Right lung (tissue), 2 donors: ENCODE measurements at regions not wholly inside any gene's neighbourhood (a gene's known extent, or its start where the extent isn't known, plus 50 kb on each side); places are given as distances from the start of the nearest gene placed in this dataset.
A peak's percentile ranks its signal among the peaks of the same experiment; 100 is the strongest.
"Not testable (repeated sequence)": the region's sequence is repeated elsewhere in the genome, so short reads cannot be mapped to it uniquely, and the experiment has no call there.

Source experiments
- DNase-seq, 2 donors: peaks; one replicate each; pipeline ENCODE4 v3.0.0-alpha.2; 2013

DNA sequence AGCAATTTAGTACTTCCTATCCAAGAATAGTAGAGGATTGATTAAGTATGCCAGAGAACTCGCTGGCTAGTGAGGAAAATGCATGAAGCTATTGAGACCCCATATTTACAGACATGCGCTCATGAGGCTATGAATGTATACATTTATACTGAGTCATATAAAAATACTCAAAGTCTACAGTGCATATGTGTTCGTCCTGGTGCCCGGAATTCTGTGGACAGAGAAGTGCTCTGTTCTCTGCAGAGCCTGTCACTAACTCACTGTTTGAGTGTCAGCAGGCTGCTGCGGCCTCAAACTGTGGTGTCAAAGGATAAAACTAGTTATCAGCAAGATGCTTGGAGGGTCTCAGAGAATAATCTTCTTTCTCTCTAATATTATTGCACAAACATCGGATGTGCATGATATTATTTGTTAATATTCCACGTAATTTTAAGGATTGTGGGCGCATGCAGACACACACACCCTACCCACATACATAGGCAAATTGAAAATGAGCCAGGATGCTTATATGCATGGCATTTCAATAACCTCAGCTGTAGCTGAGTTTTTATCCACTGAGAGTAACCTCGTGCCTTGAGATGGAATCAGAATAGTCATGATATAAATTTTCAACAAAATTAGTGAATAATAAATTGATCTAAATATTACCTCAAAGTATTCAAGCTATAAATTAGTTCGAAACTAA, 50.0 kb upstream of the TSC22D2 start:
- DNase-seq = no peak

DNA sequence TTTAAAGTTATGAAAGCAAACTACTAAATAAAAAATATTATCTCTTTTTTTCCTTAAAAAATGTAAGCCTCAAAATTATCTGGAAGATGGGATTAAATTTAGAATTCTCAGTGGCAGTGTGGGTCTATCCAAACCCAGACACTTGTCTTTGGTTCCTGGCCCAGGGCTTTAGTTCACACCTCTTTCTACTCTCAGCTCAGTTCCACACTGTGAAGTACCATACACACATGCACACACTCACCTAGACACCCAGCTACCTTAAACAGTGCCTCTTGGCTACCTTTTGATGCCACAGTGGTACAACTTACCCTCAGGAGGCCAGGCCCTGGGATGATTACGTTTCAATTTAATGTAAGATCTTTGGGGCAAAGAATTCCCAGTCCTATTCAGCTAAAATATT, 51.0 kb upstream of the TSC22D2 start:
- DNase-seq = no peak

DNA sequence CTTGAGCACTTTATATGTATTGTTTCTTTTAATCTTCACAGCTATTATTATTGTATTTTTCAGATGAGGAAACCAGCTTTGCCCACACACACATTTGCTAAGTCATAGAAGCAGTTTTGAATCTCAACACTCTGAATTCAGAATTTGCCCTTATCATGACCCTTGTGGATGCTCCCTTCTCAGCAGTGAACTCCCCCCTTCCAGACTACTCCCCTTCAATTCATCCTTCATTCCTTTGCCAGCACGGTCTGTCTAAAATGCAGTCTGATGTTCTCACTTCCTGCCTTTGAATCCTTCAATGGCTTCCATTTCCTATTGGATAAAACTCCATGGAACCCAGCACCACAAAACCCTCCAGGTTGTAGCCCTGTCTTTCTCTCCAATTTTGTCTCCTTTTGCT, 52.5 kb upstream of the TSC22D2 start:
- no peak for DNase-seq

DNA sequence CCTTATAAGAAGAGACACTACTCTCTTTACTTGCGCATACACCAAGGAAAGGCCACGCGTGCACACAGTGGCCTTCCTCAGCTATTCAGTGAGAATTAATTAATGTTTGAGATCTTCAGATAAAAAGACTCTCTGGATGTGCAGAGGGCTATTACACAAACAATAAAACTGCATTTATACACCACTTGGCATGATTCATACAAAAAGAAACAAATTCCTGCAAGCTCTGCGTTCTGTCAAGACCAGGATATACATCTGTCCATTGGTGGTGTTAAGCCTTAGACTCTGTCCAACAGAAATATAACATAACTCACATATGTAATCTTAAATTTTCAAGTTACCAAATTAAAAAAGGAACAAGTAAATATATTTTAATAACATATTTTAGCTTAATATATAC, 55.2 kb upstream of the TSC22D2 start:
- DNase-seq = no peak

DNA sequence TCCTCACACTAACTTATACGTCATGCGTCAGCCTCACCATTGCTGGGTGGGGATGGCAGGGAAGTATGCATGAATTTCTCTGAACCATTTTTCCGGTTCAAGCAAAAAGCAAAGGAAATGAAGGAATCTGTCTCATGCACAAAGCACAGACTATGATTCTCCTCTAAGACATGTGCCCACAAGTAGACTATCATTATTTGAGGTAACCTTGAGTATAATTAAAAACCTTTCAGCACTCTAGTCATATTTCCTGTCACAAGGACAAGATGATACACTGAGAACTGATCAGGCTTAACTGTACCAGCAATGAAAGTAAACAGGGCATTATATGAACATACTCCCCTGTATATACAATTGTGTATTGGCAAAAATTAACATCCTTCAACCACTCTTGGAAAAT, 56.7 kb upstream of the TSC22D2 start:
- DNase-seq = no peak

DNA sequence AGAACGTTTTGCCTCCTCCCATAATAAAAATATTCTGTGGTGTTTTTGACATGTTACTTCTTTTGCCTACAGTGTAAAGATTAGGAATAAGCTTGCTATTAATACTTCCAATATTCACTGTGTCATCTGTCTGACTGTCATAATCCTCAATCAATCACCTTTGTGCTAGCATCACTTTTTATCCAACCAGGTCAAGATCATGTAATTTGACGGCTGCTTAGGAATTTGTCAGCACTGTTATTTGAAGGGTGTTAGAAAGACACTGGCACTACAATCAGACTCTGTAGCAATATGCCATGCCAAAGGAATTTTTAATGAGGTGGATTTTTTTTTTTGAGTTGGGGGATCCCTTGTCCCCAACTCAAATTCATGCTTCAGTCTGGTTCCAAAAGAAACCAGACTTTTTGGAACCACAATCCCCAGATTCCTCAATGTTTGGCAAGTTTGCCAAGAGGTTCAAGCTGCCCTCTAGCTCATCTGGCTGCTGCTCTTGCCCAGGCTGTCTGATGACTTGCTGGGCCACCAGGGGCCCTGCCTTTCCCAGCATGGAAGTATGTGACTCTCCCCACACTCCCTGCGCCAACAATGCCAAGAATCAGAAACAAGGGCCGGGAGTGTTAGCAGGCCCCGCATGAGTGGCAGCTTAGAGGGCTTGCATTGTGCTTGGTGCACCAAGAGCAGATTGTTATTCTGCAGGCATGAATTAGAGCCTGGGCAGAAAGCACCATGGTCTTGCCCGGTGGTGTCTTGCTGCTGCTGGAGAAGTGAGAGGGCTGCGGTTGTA, 58.6 kb upstream of the TSC22D2 start:
- no peak for DNase-seq

DNA sequence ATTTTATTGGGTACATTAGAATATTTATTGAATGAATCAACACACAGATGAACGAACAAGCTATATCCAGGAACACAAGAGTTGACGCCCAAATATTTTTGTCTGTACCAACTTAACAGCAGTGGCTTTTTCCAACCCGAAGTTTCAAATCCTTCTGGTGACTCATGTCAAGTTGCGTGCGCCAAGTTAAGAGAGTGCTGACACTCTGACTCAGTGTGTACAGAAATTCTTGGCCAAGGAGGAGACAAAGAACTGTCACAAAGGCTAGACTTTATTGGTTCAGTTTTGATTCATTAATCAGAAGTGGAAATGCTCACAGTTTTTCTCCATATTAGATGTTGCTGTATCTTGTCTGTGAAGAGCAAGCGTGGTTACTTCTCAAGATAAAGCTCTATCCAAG, 59.6 kb upstream of the TSC22D2 start:
- DNase-seq = no peak

DNA sequence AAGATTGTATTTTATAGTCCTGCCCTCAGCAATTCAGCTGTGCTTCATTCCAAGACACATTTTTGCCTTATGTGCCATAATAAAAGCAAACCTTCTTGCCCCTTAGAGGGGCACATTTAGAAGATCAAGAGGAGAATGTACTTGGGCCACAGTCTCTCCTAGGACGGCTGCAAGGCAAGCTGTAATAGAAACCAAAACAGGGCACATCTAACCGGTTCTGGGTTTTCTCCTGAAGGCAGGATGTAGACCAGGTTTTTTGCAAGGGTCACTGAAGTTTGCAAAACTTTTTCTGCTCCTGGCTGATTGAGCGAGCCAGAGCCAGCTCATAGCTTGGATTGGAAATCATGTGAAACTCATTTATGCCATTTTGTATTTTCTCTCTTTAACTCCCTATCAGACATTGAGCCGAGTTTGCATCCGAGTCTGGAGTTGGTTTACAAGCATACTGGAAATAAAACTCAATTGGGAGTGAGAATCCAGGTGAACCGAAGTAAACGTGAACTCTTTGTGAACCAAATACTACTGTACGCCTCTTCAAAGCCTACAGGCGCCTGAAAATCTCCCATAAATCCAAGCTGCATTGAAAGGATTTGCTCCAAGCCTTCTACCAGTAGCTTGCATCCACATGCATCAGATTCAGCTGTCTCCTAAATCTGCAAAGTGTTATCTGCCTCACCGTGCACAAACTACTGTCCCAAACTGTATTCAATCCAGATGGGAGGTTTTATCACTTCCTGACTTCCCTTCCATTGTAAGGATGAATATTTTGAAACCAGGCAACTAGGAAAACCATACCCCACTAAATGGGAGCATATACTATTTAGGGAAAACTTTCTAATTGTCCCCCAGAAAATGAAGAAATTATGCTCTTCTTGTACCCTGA, 60.9 kb upstream of the TSC22D2 start:
- no peak for DNase-seq

DNA sequence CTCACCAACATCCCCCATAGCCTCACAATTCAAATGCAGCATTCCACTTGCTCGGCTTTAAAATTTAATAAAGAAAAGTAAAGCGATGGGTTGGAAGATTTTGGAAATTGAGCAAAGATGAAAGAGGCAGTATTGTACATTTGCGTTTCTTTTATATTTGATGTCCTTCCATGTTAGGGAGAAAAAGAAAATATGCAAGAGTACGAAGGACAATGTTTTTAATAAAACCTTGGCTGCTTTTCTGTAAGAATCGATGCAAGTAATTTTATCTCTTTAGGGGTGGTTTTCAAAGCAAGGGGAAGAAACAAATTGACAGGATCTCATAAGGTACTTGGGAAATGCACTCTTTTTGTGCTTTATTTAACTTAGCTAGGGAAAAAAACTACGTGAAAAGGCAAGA, 61.8 kb upstream of the TSC22D2 start:
- DNase-seq = no peak

DNA sequence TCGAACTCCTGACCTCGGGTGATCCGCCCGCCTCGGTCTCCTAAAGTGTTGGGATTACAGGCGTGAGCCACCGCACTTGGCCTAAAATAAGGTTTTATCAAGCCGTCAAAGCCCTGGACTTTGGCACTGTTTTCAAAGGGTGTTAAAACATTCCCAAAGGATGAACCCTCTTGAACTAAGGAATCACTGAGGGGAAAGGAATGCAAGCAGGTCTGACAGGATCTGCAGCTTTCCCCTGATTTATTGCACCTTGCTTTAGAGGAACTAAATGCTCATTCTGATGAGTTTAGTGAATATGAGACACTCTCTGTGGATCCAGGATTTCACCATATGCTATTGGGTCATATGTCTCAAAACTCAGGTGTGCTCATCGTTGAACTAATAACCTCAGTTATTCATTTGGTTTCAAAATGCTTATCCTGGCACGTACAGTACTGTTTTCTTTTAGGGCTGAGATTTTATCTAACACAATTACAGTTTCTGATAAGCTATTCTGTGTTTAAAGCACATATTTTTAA, 63.0 kb upstream of the TSC22D2 start:
- DNase-seq = no peak

DNA sequence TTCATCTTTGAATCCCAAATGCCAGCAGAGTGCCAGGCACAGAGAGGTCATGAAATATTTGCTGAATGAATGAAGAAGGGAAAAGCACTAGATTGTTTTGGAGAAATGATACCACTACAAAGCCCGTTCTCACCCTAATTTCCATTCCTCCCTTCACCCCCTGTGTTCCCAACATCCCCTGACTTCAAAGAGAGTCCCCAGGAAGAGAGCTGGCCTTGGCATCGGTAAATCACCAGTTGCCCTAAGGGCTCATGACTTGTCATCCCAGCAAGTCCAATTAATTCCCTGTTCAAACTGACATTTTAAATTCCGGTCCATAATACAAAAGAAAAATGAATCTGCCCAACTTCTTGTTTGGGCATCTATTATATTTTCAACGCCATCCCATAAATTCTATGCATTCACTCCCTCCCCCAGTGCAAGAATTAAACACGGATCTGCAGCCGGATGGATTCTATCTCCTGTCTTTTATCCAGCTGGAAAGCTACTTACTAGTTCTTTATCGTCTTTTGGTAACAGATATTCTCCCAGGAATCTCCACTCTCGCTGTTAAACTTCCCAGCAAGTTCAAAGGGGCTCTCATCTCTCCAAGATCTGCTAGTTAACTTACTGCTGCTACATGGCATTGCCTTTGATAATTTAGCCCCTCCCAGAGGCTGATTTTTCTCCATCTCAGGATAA, 63.9 kb upstream of the TSC22D2 start:
- peak in 1 of 2 donors; percentile 31 for DNase-seq

DNA sequence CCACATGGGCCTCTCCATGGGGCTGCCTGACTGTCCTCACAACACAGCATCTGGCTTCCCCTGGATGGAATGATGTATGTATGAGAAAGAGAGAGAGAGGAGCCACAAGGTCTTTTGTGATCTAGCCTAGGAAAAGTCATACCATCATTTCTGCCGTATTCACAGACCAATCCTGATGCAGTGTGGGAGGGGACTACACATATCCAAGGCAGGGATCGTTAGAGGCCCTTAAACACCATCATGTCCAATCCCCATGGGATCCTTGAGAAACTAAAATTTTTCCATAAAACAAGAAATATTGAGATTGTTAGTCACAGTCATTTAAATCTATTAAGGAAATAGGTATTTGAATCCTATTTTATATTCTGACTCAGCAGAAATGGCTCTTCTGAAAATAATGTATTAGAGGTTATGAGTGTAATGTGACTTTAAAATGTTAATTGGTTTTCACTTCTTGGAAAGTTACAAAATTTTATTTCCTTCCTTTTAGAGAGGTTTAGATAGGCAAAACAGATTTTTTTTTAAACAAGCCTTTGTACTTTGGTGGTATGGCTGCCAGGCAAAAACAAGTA, 65.1 kb upstream of the TSC22D2 start:
- no peak for DNase-seq

DNA sequence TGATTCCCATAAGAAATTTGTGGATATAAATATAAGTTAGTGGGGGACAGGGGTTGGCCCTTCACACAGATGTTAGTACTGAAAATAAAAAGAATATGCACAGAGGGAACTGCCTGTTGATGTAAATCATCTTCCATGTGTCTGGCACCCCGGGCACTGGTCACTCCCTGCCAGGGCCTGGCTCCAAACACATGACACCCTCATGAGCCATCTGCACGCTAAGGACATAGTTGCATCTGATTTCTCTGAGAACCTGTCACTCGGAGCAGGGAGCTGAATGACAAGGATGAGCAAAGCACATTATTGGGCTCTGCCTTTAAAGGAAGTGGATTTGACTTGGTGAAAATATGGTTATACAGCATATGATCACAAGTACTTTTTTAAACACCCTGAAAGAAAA, 66.2 kb upstream of the TSC22D2 start:
- no peak for DNase-seq

DNA sequence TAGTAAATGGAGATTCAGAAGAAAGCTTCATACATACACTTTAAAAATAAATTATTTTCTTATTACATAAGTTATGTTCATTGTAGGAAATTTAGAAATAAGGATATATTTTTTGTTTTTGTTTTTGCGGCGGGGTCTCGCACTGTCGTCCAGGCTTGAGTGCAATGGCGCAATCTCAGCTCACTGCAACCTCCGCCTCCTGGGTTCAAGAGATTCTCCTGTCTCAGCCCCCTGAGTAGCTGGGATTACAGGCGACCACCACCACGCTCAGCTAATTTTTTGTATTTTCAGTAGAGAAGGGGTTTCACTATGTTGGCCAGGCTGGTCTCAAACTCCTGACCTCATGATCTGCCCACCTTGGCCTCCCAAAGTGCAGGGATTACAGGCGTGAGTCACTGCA, 71.7 kb upstream of the TSC22D2 start:
- DNase-seq = not testable (repeated sequence)

DNA sequence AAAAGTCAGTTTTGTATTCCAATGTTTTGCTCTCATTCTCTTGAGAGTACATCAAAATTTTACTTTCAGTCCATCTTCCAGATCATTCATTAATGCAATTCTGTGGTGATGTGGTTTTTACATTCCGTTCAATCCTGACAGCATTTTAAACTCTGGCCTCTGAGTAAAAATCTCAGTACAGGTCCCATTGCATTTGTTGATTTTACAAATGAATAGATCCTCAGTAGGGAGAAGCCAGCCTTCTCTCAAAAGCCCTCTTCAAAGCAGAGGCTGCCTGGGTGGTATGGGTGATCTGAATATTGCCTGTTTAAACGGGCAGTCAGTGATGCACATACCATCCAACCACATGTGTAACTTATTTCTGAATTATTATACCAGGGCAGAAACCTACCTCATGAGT, 72.5 kb upstream of the TSC22D2 start:
- no peak for DNase-seq

DNA sequence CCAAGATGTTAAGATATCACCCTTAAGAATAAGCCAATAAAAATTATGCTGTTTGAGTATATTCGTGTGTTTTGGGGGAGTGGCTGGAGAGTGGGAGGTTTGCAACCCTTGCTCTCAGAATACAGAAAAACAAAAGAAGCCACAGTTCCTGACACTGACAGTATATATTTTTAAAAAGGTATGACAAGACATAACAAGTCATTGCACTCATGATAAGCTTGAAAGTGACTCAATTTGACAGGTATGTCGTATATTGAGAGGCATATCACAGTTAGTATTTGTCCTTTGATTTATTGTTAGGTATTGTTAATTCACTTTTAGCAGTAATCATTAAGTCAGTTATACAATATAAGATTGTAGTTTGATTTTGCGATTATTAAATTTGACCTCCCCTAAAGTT, 73.1 kb upstream of the TSC22D2 start:
- no peak for DNase-seq

DNA sequence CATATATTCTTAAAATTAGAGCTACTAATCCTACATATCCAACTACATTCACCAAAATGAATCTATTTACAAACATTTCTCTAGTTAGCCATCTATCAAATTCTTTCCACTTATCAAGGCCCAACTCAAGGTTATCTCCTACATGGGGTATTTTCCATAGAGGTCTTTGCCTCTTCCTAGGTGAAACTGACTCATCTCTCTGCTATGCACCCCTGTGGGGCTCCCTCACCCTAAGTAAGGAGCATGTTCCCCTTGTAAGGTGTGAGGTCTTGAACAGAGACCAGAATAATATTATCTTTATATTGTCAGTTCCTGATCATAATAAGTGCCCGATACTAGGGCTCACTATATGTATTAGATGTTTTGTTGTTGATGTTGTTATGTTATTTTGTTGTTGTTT, 74.6 kb upstream of the TSC22D2 start:
- DNase-seq = no peak

DNA sequence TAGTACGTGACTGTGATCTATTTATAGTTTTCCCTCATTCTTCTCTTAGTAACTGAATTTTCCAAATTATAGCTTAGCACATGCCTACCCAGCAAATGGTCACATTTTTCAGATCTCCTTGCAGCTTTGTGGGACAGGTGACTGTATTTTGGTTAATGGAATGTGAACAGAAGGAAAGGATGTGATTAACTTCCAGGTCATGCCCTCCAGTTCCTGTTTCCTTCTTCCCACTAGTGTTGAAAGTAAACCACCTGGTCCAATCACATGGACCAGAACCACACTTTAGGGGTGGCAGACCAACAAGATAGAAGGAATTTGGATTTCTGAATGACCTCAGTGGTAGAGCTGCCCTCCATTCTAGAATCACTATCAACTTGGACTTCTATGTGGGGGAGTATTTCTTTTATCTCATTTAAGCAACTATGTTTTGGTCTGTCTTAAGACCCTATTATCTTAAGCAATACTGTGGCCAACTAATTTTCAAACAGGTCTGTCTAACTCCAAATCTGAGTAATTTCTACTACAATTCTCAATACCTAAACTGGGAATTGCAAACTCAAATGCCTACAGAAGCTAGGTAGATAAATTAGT, 76.0 kb upstream of the TSC22D2 start:
- no peak for DNase-seq

DNA sequence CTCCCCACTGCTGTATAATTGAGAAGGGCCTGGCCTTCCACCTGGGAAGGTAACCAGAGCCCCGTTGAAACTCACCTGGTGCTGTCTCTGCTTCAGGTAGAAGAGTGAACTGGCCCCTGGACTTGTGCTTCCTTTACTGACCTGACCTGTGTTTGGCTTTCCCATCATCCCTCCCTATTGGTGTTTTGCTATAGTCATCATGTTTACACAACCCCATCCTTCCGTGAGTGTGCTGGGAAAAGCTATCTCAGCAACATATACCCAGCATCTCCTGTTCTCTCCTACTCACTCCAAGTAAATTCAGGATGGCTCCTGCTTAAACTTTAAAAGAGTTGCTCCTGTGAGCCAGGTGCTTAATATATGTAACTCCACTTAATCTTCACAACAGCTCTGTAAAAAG, 77.2 kb upstream of the TSC22D2 start:
- no peak for DNase-seq

DNA sequence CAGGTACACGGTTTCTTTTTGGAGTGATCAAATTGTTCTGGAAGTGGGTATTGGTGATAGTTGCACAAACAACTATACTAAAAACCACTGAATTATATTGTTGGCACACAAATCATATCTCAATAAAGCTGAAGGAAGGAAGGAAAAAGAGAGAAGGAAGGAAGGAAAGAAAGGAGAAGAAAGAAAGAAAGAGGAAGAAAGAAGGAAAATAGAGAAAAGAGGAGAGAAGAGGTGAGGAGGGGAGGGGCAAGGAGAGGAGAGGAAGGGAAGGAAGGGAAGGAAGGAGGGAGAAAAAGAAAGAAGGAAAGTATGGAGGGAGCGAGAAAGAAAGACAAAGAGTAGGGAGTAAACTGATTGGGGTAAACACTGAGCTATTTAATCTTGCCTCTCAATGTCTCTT, 77.9 kb upstream of the TSC22D2 start:
- DNase-seq = no peak

DNA sequence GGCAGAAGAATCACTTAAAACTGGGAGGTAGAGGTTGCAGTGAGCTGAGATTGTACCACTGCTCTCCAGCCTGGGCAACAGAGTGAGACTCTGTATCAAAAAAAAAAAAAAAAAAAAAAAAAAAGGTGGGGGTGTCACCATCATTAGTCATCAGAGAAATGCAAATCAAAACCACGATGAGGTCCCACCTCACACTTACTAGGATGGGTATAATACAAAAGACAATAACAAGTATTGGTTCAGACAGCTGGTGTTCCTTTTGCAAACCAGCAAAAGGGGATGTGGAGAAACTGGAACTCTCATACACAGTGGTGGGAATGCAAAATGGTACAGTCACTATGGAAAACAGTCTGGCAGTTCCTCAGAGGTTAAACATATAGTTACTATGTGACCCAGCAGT, 78.7 kb upstream of the TSC22D2 start:
- DNase-seq = no peak
